K562 (cell line): ENCODE measurements at regions not wholly inside any gene's neighbourhood (a gene's known extent, or its start where the extent isn't known, plus 50 kb on each side); places are given as distances from the start of the nearest gene placed in this dataset.

Experiments
- ATAC-seq: fragments of 200-7000 bp; cut with Tn5 transposase; 3 replicates; pipeline ENCODE4 v1.9.1; 2020; ENCODE audit warnings: moderate library complexity
- BruUV-seq: library from RNA; stranded (reverse); fragments of 400-500 nt; replicated peaks from 2 replicates; lab custom pipeline; 2021; lab: Mats Ljungman, UMichigan
- CTCF ChIA-PET: fragments of 300-600 bp; formaldehyde crosslinking; extraction: SDS; loops from one replicate; lab custom pipeline; 2021; ENCODE audit warnings: low intra/inter-chr PET ratio; lab: Yijun Ruan, JAX
- POLR2A ChIA-PET: fragments of 300-600, 350-650 bp; sonication (Branson Sonifier 250); formaldehyde crosslinking; extraction: SDS; loops from one replicate; lab custom pipeline; 2021; ENCODE audit warnings: antibody characterized with exemption, inconsistent platforms; lab: Yijun Ruan, JAX
- DNase-seq, 4 experiments: peaks; one replicate each; pipeline versions ENCODE4 v3.0.0 to v3.0.0-alpha.2; 2011 to 2018; ENCODE audit warnings: low spot score in 3 of 4, mixed read lengths in 3 of 4; ENCODE audit errors: extremely low read depth in 1 of 4
- FAIRE-seq: peaks from 2 replicates; lab custom pipeline; 2011; peaks lifted over from hg19 to GRCh38; lab: Jason Lieb, UNC
- H2AFZ ChIP-seq: 2 replicates; pipeline ENCODE4 v1.6.0; 2011; ENCODE audit warnings: low read depth, low read length, control low read depth, inconsistent platforms
- H3K27ac ChIP-seq: fragments of 200-600 bp; 3 replicates; pipeline ENCODE4 v1.8.0; 2011; ENCODE audit warnings: low read depth, mild to moderate bottlenecking, control low read depth, inconsistent platforms, low read length, moderate library complexity, mixed read lengths; ENCODE audit errors: extremely low read depth
- H3K27me3 ChIP-seq, 2 experiments: fragments of 300-600 bp in 1 of 2; 2 replicates in 1 of 2; 3 replicates in 1 of 2; pipeline versions ENCODE4 v1.6.0 to v1.8.0; 2011; ENCODE audit warnings: inconsistent platforms in 2 of 2, low read length in 2 of 2, mild to moderate bottlenecking in 1 of 2, mixed read lengths in 1 of 2, moderate library complexity in 1 of 2; ENCODE audit not compliant: control insufficient read depth in 2 of 2, insufficient read depth in 2 of 2
- H3K36me3 ChIP-seq: fragments of 300-600 bp; 3 replicates; pipeline ENCODE4 v1.8.0; 2011; ENCODE audit warnings: mild to moderate bottlenecking, low read length, inconsistent platforms; ENCODE audit not compliant: control insufficient read depth, insufficient read depth
- H3K4me1 ChIP-seq, 2 experiments: fragments of 200-600 bp in 1 of 2; replicated peaks in 1 of 2; 2 replicates in 1 of 2; 3 replicates in 1 of 2; pipeline versions ENCODE4 v1.5.1 to v1.8.0; 2011; ENCODE audit warnings: inconsistent platforms in 2 of 2, low read length in 2 of 2, mild to moderate bottlenecking in 1 of 2, mixed read lengths in 1 of 2, moderate library complexity in 1 of 2; ENCODE audit not compliant: control insufficient read depth in 2 of 2, insufficient read depth in 2 of 2
- H3K4me2 ChIP-seq: 2 replicates; pipeline ENCODE4 v1.6.1; 2011; ENCODE audit warnings: low read length, control low read depth, inconsistent platforms, mixed read lengths; ENCODE audit not compliant: insufficient read depth
- H3K4me3 ChIP-seq: fragments of 200-600 bp; sonication (generic), shearing (Covaris generic); 2 replicates; pipeline ENCODE4 v1.5.1; 2016; ENCODE audit warnings: control low read depth, inconsistent platforms
- H3K79me2 ChIP-seq: fragments of 200-600 bp; 3 replicates; pipeline ENCODE4 v1.8.0; 2011; ENCODE audit warnings: low read length, inconsistent platforms; ENCODE audit not compliant: control insufficient read depth, insufficient read depth
- H3K9ac ChIP-seq, 2 experiments: 2 replicates each; pipeline versions ENCODE4 v1.6.0 to v1.6.1; 2011; ENCODE audit warnings: low read depth in 2 of 2, low read length in 2 of 2, control low read depth in 1 of 2, inconsistent platforms in 1 of 2, mild to moderate bottlenecking in 1 of 2, mixed read lengths in 1 of 2; ENCODE audit not compliant: insufficient read depth in 1 of 2
- H3K9me1 ChIP-seq: one replicate; pipeline ENCODE4 v1.6.0; 2011; ENCODE audit warnings: inconsistent platforms, mild to moderate bottlenecking, low read length, moderate library complexity; ENCODE audit not compliant: control insufficient read depth, insufficient read depth
- H3K9me3 ChIP-seq: replicated peaks from 2 replicates; pipeline ENCODE4 v1.5.1; 2011; ENCODE audit warnings: low read depth, low read length, inconsistent platforms; ENCODE audit not compliant: control insufficient read depth, insufficient read depth
- H4K20me1 ChIP-seq: replicated peaks from 2 replicates; pipeline ENCODE4 v1.6.1; 2011; ENCODE audit warnings: low read length, inconsistent platforms, mixed read lengths; ENCODE audit not compliant: control insufficient read depth, insufficient read depth
- E2F3 ChIP-seq: fragments of 250-450 bp; sonication (Bioruptor Pico); IDR thresholded peaks from 2 replicates; pipeline ENCODE4 v1.4.0; 2020; ENCODE audit warnings: mild to moderate bottlenecking
- FOXA1 ChIP-seq: fragments of 450-650 bp; IDR thresholded peaks from 2 replicates; pipeline ENCODE4 v1.6.1; 2016; ENCODE audit warnings: mild to moderate bottlenecking, borderline replicate concordance
- PCBP2 ChIP-seq: fragments of 200-400 bp; formaldehyde crosslinking; IDR thresholded peaks from 2 replicates; pipeline ENCODE4 v1.6.1; 2018; ENCODE audit warnings: low read length, low read depth, mild to moderate bottlenecking, moderate library complexity; ENCODE audit not compliant: poor library complexity, severe bottlenecking
- PML ChIP-seq: IDR thresholded peaks from 2 replicates; pipeline ENCODE4 v1.6.1; 2012; ENCODE audit warnings: low read length, inconsistent platforms
- SNRNP70 ChIP-seq: fragments of 200-400 bp; formaldehyde crosslinking; optimal IDR thresholded peaks from 2 replicates; pipeline ENCODE3; 2017; ENCODE audit warnings: low read depth, low read length
- XRCC3 ChIP-seq: fragments of 450-650 bp; IDR thresholded peaks from 2 replicates; pipeline ENCODE4 v1.6.1; 2017; ENCODE audit warnings: mild to moderate bottlenecking, moderate library complexity
- ZNF124 ChIP-seq: sonication (generic); formaldehyde crosslinking; IDR thresholded peaks from 2 replicates; pipeline ENCODE4 v1.8.1; 2022; ENCODE audit warnings: missing genetic modification reagents
- WGBS: fragments of 100-300 bp; shearing (Covaris generic); methylation state at CpG from one replicate; pipeline ENCODE4 v1.1.6; 2016; ENCODE audit warnings: low coverage, mixed read lengths; ENCODE audit not compliant: insufficient coverage; ENCODE audit errors: missing lambda C conversion rate; 5-methylcytosine and 5-hydroxymethylcytosine counted together
- in situ Hi-C: fragments of 300-500 bp; cut with MboI; formaldehyde crosslinking; loops from 4 replicates; pipeline ENCODE4 v1.15.0; 2018; ENCODE audit warnings: inconsistent platforms, mixed read lengths
- intact Hi-C: fragments of 100-400 bp; cut with micrococcal nuclease; formaldehyde crosslinking; loops from 2 replicates; pipeline ENCODE4 v1.14.2; 2022
- TF ChIP-seq, protein P1 (sequence below): fragments of 250-450 bp; sonication (Bioruptor Pico); IDR thresholded peaks from 2 replicates; pipeline ENCODE4 v1.4.0; 2020; ENCODE audit warnings: mild to moderate bottlenecking, moderate library complexity
- TF ChIP-seq, protein P2 (sequence below): fragments of 250-450 bp; sonication (Bioruptor Pico); IDR thresholded peaks from 2 replicates; pipeline ENCODE4 v1.5.1; 2021; ENCODE audit warnings: mild to moderate bottlenecking
- TF ChIP-seq, protein P3 (sequence below): fragments of 450-650 bp; IDR thresholded peaks from 2 replicates; pipeline ENCODE4 v1.6.1; 2017; ENCODE audit warnings: antibody characterized with exemption
- TF ChIP-seq, protein P4 (sequence below), 2 experiments: fragments of 450-650 bp; IDR thresholded peaks; 2 replicates each; pipeline ENCODE4 v1.6.1; 2016
- TF ChIP-seq, protein P5 (sequence below): fragments of 450-650 bp; IDR thresholded peaks from one replicate; pipeline ENCODE4 v1.6.1; 2018; ENCODE audit warnings: mild to moderate bottlenecking, moderate library complexity; ENCODE audit not compliant: partially characterized antibody
- TF ChIP-seq, protein P6 (sequence below): sonication (generic); formaldehyde crosslinking; IDR thresholded peaks from 2 replicates; pipeline ENCODE4 v1.8.1; 2023; ENCODE audit warnings: mild to moderate bottlenecking, missing genetic modification reagents

DNA sequence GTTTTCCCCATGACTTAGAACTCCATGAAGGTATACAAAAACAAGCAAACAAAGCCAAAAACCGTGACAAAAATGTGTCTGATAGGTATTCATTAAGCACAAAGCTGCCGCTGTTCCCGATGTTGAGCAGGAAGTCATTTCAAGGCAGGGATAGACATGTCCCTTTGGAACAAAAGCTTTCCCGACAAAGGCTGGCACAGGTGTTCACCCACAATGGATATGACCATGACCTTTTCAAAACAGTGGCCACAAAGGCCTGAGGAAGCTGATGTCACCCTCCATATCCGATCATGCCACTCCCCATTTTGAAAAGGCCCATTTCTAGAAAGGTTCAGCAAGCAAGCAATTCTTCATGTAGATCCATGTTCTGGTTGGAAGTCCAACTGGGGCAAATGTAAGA, 279.1 kb downstream of the BTG1 start:
- Histone ChIP-seq H3K9me1 (no peaks in the 10 kb centered on the region), H3K9me3 (no peaks in the 10 kb centered on the region), H2AFZ (no peak overlapping the region), H4K20me1 (no peaks in the 10 kb centered on the region), H3K4me3 (no peak overlapping the region), H3K27ac (no peak overlapping the region), H3K27me3 (no peaks in the 10 kb centered on the region), H3K4me2 (no peak overlapping the region), H3K36me3 (peaks cover 19% of the 10 kb centered on the region; the same call in 1 of the 3 replicates), H3K9ac (no peak overlapping the region), H3K4me1 (no peaks in the 10 kb centered on the region), H3K79me2 (no peaks in the 10 kb centered on the region)
- peak; percentile 56 for FAIRE-seq
- WGBS = 69% methylated on average over 5 of the region's 5 CpGs
- CTCF ChIA-PET = interaction anchor here (0.7 kb wide), 1 partner anchor 699 kb away, joined by 3 read pairs; no protein-coding TSS in a partner anchor
- TF ChIP-seq, protein P1, sequence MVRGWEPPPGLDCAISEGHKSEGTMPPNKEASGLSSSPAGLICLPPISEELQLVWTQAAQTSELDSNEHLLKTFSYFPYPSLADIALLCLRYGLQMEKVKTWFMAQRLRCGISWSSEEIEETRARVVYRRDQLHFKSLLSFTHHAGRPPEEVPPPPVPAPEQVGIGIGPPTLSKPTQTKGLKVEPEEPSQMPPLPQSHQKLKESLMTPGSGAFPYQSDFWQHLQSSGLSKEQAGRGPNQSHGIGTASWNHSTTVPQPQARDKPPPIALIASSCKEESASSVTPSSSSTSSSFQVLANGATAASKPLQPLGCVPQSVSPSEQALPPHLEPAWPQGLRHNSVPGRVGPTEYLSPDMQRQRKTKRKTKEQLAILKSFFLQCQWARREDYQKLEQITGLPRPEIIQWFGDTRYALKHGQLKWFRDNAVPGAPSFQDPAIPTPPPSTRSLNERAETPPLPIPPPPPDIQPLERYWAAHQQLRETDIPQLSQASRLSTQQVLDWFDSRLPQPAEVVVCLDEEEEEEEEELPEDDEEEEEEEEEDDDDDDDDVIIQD (CRISPR knock-in tag) = no peak
- TF ChIP-seq, protein P2, sequence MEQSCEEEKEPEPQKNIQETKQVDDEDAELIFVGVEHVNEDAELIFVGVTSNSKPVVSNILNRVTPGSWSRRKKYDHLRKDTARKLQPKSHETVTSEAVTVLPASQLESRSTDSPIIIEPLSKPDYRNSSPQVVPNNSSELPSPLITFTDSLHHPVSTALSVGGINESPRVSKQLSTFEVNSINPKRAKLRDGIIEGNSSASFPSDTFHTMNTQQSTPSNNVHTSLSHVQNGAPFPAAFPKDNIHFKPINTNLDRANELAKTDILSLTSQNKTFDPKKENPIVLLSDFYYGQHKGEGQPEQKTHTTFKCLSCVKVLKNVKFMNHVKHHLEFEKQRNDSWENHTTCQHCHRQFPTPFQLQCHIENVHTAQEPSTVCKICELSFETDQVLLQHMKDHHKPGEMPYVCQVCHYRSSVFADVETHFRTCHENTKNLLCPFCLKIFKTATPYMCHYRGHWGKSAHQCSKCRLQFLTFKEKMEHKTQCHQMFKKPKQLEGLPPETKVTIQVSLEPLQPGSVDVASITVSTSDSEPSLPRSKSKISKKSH (CRISPR knock-in tag) = no peak
- no peak for TF ChIP-seq SNRNP70
- TF ChIP-seq ZNF124 (CRISPR knock-in tag) = no peak
- TF ChIP-seq, protein P3, sequence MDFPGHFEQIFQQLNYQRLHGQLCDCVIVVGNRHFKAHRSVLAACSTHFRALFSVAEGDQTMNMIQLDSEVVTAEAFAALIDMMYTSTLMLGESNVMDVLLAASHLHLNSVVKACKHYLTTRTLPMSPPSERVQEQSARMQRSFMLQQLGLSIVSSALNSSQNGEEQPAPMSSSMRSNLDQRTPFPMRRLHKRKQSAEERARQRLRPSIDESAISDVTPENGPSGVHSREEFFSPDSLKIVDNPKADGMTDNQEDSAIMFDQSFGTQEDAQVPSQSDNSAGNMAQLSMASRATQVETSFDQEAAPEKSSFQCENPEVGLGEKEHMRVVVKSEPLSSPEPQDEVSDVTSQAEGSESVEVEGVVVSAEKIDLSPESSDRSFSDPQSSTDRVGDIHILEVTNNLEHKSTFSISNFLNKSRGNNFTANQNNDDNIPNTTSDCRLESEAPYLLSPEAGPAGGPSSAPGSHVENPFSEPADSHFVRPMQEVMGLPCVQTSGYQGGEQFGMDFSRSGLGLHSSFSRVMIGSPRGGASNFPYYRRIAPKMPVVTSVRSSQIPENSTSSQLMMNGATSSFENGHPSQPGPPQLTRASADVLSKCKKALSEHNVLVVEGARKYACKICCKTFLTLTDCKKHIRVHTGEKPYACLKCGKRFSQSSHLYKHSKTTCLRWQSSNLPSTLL = no peak
- TF ChIP-seq PML = no peak
- TF ChIP-seq, protein P4, sequence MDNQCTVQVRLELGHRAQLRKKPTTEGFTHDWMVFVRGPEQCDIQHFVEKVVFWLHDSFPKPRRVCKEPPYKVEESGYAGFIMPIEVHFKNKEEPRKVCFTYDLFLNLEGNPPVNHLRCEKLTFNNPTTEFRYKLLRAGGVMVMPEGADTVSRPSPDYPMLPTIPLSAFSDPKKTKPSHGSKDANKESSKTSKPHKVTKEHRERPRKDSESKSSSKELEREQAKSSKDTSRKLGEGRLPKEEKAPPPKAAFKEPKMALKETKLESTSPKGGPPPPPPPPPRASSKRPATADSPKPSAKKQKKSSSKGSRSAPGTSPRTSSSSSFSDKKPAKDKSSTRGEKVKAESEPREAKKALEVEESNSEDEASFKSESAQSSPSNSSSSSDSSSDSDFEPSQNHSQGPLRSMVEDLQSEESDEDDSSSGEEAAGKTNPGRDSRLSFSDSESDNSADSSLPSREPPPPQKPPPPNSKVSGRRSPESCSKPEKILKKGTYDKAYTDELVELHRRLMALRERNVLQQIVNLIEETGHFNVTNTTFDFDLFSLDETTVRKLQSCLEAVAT (IDR thresholded peaks at IDR 0.05) = no peak
- TF ChIP-seq E2F3 = no peak
- no peak for TF ChIP-seq XRCC3
- TF ChIP-seq PCBP2 = no peak
- TF ChIP-seq, protein P5, sequence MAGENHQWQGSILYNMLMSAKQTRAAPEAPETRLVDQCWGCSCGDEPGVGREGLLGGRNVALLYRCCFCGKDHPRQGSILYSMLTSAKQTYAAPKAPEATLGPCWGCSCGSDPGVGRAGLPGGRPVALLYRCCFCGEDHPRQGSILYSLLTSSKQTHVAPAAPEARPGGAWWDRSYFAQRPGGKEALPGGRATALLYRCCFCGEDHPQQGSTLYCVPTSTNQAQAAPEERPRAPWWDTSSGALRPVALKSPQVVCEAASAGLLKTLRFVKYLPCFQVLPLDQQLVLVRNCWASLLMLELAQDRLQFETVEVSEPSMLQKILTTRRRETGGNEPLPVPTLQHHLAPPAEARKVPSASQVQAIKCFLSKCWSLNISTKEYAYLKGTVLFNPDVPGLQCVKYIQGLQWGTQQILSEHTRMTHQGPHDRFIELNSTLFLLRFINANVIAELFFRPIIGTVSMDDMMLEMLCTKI = no peak
- TF ChIP-seq, protein P6, sequence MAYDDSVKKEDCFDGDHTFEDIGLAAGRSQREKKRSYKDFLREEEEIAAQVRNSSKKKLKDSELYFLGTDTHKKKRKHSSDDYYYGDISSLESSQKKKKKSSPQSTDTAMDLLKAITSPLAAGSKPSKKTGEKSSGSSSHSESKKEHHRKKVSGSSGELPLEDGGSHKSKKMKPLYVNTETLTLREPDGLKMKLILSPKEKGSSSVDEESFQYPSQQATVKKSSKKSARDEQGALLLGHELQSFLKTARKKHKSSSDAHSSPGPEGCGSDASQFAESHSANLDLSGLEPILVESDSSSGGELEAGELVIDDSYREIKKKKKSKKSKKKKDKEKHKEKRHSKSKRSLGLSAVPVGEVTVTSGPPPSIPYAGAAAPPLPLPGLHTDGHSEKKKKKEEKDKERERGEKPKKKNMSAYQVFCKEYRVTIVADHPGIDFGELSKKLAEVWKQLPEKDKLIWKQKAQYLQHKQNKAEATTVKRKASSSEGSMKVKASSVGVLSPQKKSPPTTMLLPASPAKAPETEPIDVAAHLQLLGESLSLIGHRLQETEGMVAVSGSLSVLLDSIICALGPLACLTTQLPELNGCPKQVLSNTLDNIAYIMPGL (CRISPR knock-in tag) = no peak
- no peak for TF ChIP-seq FOXA1
- in situ Hi-C loops = no loop called here
- POLR2A ChIA-PET = interaction anchor here (1.1 to 2.4 kb wide), 3 partner anchors 11 to 278 kb away, joined by 3 to 10 read pairs (median 8); partner anchors contain the start of gene BTG1
- intact Hi-C loops = no loop called here
- no peak for DNase-seq
- BruUV-seq = no TSS peak
- no peak for ATAC-seq
